ENCODE measurements at regions not wholly inside any gene's neighbourhood (a gene's known extent, or its start where the extent isn't known, plus 50 kb on each side); places are given as distances from the start of the nearest gene placed in this dataset.

DNA sequence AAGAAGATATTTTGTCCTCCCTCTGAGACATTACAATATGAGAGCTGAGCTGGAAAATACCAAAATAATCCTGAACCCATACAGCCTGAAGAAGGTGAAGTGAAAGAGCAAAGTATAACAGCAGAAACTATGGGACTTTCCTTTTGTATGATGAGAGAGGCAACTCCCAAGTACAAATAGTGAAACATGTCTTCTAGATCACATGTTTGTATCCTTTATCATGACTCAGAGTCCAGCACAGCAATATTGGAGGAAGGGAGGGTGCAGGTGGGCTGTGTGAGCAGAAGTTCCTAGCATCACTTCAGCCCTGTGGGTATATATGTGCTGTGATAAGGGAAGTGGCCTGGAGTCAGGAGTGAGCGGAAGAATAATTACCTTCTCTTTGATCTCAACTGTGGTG is 265.6 kb upstream of the NRXN1 start:
- TF ChIP-seq, protein P1, sequence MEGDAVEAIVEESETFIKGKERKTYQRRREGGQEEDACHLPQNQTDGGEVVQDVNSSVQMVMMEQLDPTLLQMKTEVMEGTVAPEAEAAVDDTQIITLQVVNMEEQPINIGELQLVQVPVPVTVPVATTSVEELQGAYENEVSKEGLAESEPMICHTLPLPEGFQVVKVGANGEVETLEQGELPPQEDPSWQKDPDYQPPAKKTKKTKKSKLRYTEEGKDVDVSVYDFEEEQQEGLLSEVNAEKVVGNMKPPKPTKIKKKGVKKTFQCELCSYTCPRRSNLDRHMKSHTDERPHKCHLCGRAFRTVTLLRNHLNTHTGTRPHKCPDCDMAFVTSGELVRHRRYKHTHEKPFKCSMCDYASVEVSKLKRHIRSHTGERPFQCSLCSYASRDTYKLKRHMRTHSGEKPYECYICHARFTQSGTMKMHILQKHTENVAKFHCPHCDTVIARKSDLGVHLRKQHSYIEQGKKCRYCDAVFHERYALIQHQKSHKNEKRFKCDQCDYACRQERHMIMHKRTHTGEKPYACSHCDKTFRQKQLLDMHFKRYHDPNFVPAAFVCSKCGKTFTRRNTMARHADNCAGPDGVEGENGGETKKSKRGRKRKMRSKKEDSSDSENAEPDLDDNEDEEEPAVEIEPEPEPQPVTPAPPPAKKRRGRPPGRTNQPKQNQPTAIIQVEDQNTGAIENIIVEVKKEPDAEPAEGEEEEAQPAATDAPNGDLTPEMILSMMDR (IDR thresholded peaks at IDR 0.05): no peak
- TF ChIP-seq POLR2A (IDR thresholded peaks at IDR 0.05): no peak

Data from Peyer's patch (tissue), 4 donors.